OCI-M2 (cell line): ENCODE measurements at regions not wholly inside any gene's neighbourhood (a gene's known extent, or its start where the extent isn't known, plus 50 kb on each side); places are given as distances from the start of the nearest gene placed in this dataset.

Experiments used
- DNase-seq: peaks from one replicate; lab custom pipeline; 2025; ENCODE audit not compliant: unreplicated experiment; lab: John Stamatoyannopoulos, UW

GRCh38 chr3:106018929-106019550 is 150.2 kb upstream of the CBLB start:
- DNase-seq, result no peak

- no peak for DNase-seq
Measured at GRCh38 chr3:106022913-106023312, 154.1 kb upstream of the CBLB start.

- no peak for DNase-seq
Measured at GRCh38 chr3:106025151-106025722, 156.4 kb upstream of the CBLB start.

GRCh38 chr3:106029954-106030626 is 161.3 kb upstream of the CBLB start:
- DNase-seq, result no peak

- no peak for DNase-seq
Measured at GRCh38 chr3:106030627-106030963, 161.8 kb upstream of the CBLB start.

DNA sequence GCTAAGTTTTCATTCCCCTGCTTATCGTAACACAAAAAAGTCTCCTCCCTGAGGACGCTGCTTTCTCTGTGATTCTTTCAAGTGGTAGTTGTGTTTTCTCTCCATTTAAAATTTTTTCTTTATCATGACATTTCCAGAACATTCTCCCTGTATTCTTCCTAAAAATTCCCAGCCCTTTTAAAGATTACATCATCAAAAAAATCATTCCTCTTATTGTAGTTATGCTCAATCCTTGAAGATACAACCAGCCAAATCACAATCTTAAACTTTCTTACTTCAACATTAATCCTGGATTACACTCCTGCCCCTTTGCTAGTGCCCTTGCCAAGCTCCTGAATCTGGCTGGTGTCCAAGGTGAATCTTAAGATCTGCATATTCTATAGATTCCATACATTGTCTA is 163.7 kb upstream of the CBLB start:
- DNase-seq, result no peak

DNA sequence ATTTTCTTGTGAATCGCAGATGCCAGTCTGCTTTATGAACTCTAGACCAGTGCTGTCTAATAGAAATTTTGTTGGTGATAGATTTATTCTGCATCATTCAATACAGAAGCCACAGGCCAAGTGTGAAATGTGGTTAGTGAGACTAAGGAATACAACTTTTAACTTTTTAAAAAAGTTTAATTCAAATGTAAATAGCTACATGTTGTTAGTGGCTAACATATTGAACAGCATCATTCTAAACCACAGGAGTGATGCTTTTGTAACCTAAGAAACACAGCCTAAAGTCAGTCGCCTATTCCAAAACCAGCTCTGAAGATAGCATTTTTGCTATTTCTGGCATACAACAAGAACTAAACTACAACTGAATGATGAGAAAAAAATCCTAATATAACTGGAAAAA is 164.8 kb upstream of the CBLB start:
- DNase-seq, result no peak

GRCh38 chr3:106034313-106034712 is 165.5 kb upstream of the CBLB start:
- no peak for DNase-seq

- no peak for DNase-seq
Measured at GRCh38 chr3:106035619-106036018, 166.8 kb upstream of the CBLB start.

DNA sequence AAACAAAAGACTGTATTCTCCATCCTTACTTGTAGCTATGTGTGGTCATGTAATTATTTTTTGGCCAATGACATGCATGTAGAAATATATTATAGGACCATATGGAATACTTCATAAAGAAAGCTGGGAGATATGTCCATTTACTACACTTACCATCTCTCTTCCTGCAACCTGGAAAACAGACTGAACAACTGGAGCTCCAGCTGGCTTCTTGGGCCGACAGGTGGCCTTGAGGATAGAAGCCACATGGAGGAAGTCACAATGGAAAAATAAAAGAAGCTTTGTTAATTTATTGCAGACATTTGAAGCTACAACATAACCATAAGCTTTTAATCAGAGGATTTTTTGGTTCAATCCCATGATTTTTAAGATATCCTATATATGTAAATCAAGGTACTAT is 167.9 kb upstream of the CBLB start:
- no peak for DNase-seq

GRCh38 chr3:106047221-106047620 is 178.4 kb upstream of the CBLB start:
- no peak for DNase-seq

DNA sequence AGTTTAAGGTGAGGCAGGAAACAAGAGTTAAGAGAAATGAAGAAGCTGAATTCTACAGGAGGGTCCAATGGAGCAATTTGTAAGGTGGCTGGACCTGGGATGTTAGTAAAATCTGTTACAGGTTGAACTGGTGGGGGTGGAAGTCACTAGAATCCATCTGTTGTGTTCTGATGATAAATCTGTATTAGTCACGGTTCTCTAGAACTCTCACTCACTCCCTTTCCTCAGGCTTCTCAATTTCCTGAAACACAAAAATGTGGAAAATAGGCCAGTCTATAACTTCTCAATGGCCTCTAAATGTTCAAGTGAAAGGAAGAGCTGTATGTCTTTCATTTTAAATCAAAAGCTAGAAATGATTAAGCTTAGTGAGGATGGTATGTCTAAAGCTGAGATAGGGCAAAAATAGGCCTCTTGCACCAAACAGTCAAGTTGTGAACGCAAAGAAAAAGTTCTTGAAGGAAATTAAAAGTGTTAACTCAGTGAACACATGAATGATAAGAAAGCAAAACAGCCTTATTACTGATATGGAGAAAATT is 180.2 kb upstream of the CBLB start:
- no peak for DNase-seq

- no peak for DNase-seq
Measured at GRCh38 chr3:106049821-106050220, 181.0 kb upstream of the CBLB start.

GRCh38 chr3:106056931-106057330 is 188.1 kb upstream of the CBLB start:
- DNase-seq, result no peak

- DNase-seq, result no peak
Measured at GRCh38 chr3:106058475-106058874, 189.7 kb upstream of the CBLB start.

DNA sequence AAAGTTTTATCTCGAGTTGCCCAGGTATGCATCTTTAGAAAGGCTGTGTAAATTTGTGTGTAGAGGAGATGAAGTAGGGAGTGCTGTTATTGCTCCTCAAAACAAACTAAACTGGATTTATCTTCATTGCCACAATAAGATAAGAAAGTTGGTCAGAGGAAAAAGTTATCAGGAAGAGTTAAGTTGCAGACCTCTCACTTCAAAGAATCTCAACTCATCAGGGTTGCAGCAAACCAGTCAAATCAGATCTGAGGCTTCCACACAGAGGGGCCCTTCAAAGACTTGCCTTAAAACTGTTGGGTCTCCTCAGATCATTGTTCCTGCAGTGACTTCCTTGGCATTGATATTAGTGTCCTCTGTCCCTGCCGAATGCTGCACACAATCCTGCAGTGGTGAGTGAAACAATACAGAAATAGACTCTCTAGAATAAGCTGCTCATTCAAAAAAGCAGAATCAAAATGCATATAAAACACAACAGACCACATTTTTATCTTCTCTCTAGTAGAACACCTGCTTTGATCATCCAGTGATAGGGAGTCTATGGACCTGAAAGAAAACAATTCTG is 191.2 kb upstream of the CBLB start:
- DNase-seq, result no peak

DNA sequence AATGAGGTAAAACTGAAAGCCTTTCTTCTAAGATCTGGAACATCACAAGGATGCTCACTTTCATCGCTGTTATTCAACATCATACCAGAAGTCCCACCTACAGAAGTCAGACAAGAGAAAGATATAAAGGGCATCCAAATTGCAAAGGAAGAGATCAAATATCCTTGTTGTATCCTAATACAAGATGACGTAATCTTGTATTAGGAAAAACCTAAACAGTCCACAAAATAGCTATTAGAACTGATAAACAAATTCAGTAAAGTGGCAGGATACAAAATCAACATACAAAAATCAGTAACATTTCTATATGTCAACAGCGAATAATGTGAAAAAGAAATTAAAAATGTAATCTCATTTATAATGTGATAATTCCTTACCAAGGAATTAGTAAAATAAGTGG is 195.1 kb upstream of the CBLB start:
- DNase-seq, result no peak

GRCh38 chr3:106065831-106066230 is 197.0 kb upstream of the CBLB start:
- DNase-seq, result no peak

- DNase-seq, result no peak
Measured at GRCh38 chr3:106067711-106068110, 198.9 kb upstream of the CBLB start.

DNA sequence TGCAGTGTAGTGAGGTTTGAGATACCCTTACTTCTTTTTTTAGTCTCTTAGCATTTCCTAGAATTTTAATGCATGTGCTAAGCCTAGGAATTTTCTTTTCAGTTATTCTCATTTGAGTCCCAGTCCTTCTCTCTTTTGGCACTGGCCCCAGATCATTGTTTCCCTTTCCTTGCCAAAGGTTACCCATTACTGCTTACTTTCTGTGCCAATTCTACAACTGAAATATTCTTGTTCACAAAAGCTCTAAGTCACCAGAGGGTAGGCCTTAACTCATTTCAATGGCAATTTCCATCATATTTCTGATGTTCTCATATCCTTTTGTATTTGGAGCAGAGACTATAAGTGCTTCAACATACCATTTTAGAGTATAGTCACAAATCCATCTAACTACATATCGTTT is 199.6 kb upstream of the CBLB start:
- no peak for DNase-seq

DNA sequence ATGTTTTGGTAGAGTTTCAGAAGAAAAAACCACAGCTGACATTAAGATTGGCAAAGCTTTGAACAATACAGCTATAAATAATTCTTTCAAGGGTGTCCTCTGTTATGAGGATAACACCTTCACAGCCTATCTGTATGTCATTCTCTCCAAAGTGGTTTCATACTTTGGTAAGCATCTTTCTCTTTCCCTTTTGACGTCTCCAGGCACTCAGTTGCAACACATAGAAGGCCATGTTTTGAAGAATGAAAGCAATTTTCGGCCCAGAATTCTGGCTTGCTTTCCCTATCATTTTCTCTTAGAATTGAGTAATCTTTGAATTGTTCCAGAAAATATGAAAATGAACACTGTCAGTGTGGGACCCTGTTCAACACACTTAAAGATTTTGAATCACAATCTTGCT is 200.0 kb upstream of the CBLB start:
- DNase-seq, result no peak

- DNase-seq, result no peak
Measured at GRCh38 chr3:106070187-106070586, 201.4 kb upstream of the CBLB start.
